Testis (tissue), 2 donors: ENCODE measurements at regions not wholly inside any gene's neighbourhood (a gene's known extent, or its start where the extent isn't known, plus 50 kb on each side); places are given as distances from the start of the nearest gene placed in this dataset.

ENCODE experiments used
- CTCF ChIP-seq, 3 experiments: fragments of 450-650 bp in 2 of 3; fragments of 200-600 bp in 1 of 3; sonication (generic) in 1 of 3; IDR thresholded peaks; one replicate each; pipeline ENCODE4 v1.5.1; 2016 to 2019; ENCODE audit warnings: antibody characterized with exemption in 3 of 3, mild to moderate bottlenecking in 2 of 3, moderate library complexity in 1 of 3
- POLR2A ChIP-seq: fragments of 450-650 bp; IDR thresholded peaks from one replicate; pipeline ENCODE4 v1.6.1; 2017; ENCODE audit warnings: antibody characterized with exemption, mild to moderate bottlenecking, moderate library complexity

DNA sequence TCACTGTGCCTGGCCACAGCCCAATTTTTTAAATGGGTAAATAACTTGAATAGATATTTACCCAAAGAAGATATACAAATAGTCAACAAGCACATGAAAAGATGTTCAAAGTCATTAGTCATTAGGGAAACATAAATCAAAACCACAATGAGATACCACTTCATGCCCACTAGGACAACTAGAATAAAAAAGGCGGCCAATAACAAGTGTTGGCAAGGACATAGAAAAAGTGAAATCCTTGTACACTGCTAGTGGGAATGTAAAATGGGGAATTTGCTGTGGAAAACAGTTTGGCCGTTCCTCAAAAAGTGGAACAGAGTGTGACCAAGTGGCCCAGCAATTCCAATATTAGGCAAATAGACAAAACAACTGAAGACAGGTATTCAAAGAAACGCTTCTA, 270.1 kb downstream of the TFCP2L1 start:
- TF ChIP-seq CTCF (IDR thresholded peaks at IDR 0.05): no peak
- TF ChIP-seq POLR2A: no peak
